ENCODE measurements at regions not wholly inside any gene's neighbourhood (a gene's known extent, or its start where the extent isn't known, plus 50 kb on each side); places are given as distances from the start of the nearest gene placed in this dataset.
"Not testable (repeated sequence)": the region's sequence is repeated elsewhere in the genome, so short reads cannot be mapped to it uniquely, and the experiment has no call there.

DNA sequence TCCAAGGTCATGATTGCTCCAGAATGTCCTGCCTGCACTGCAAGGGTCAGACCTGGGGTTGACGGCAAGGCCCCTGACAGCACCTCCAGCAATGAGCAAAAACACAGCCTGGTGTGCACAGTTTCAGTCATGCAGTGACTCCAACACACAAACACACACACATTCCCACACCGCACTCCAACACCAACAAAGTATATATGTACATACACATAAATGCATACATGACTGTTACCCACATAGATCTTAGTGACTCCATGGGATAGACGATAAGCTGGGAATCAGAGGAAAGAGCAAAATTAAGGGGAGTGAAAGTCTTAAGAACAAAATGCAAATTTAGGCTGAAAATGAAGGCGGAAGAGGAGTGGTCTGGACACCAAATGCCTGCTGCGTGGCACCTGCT is 112.7 kb upstream of the TEKT4 start:
- Mint-ChIP-seq H3K27me3 (peaks cover 2% of the 10 kb centered on the region), H3K4me3 (no peak overlapping the region), H3K4me1 (peaks cover 3% of the 10 kb centered on the region), H3K9me3 (ENCODE audit: low read depth) (no peaks in the 10 kb centered on the region), H3K36me3 (ENCODE audit: low read depth) (no peaks in the 10 kb centered on the region), H3K27ac (no peak overlapping the region)
- intact Hi-C loops (cut with DNase I, micrococcal nuclease): no loop called here
- CTCF ChIA-PET: no interaction called here
- POLR2A ChIA-PET: no interaction called here
- no peak for ATAC-seq
- DNase-seq: no peak

DNA sequence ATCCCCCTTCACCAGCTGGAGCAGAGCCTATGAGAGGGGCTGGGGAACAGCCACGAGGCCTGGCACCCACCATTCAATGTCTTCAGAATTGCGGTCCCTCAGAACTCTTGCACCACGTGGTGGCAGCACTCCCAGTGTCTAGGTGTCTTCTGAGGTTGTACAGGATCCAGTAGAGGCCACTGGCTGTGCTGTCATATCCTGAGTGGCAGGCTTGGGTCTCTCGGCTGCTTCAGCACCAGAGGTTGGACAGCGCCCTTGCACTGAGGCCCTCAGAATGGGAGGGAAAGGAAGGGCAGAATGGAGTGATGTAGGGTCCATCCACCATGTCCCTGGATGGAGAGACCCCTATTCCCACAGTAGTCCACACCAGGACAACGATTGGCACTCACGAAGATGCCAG is 112.0 kb upstream of the TEKT4 start:
- no peaks in the 10 kb centered on the region for H3K27me3 Mint-ChIP-seq
- H3K36me3 Mint-ChIP-seq (ENCODE audit: low read depth): no peaks in the 10 kb centered on the region
- ChIA-PET POLR2A (no interaction called here), CTCF (no interaction called here)
- intact Hi-C loops (cut with DNase I, micrococcal nuclease): no loop called here
- H3K9me3 Mint-ChIP-seq (ENCODE audit: low read depth): no peaks in the 10 kb centered on the region
- no peak overlapping the region for H3K27ac Mint-ChIP-seq
- DNase-seq: peak; percentile 55
- no peak overlapping the region for H3K4me3 Mint-ChIP-seq
- peak; percentile 16 for ATAC-seq
- peaks cover 5% of the 10 kb centered on the region for H3K4me1 Mint-ChIP-seq

DNA sequence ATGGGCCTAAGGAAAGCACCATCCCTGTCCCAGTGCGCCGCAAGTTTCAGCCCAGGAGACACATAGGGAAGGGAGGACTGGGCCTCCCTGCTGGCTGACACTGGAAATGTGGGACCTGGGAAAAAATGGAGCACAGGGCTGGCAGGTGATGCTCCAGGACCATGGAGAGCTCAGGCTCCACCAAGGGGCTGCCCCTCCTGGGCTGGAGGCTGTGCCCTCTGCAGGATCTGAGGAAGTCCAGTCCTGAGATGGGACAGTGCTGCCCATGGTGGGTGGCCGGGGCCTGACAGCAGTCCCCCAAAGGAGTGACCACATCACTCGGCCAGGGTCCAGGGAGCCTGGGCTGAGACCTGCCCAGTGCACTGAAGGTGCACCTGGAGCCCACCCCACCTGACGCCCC is 108.6 kb upstream of the TEKT4 start:
- Mint-ChIP-seq H3K4me1 (peaks cover 10% of the 10 kb centered on the region), H3K27ac (no peak overlapping the region), H3K4me3 (no peak overlapping the region), H3K27me3 (no peaks in the 10 kb centered on the region), H3K9me3 (ENCODE audit: low read depth) (no peaks in the 10 kb centered on the region), H3K36me3 (ENCODE audit: low read depth) (no peaks in the 10 kb centered on the region)
- ChIA-PET POLR2A (no interaction called here), CTCF (no interaction called here)
- intact Hi-C loops (cut with DNase I, micrococcal nuclease): no loop called here
- DNase-seq (peak; percentile 13), ATAC-seq (no peak)

DNA sequence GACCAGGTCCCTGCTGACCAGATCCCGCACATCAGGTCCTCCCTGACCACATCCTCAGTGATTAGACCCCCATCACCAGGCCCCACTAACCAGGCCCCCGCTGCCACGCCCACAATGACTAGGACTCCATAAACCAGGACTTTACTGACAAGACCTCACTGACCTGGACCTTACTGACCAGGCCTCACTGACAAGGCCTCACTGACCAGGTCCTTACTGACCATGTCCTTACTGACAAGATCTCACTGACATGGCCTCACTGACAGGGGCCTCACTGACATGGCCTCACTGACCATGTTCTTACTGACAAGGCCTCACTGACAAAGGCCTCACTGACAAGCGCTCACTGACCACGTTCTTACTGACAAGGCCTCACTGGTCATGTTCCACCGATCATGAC is 107.9 kb upstream of the TEKT4 start:
- ChIA-PET CTCF (no interaction called here), POLR2A (no interaction called here)
- peaks cover 10% of the 10 kb centered on the region for H3K4me1 Mint-ChIP-seq
- intact Hi-C loops (cut with DNase I, micrococcal nuclease): no loop called here
- DNase-seq (no peak), ATAC-seq (no peak)
- H3K27me3 Mint-ChIP-seq: no peaks in the 10 kb centered on the region
- no peaks in the 10 kb centered on the region for H3K9me3 Mint-ChIP-seq (ENCODE audit: low read depth)
- H3K27ac Mint-ChIP-seq: no peak overlapping the region
- H3K36me3 Mint-ChIP-seq (ENCODE audit: low read depth): no peaks in the 10 kb centered on the region
- no peak overlapping the region for H3K4me3 Mint-ChIP-seq

DNA sequence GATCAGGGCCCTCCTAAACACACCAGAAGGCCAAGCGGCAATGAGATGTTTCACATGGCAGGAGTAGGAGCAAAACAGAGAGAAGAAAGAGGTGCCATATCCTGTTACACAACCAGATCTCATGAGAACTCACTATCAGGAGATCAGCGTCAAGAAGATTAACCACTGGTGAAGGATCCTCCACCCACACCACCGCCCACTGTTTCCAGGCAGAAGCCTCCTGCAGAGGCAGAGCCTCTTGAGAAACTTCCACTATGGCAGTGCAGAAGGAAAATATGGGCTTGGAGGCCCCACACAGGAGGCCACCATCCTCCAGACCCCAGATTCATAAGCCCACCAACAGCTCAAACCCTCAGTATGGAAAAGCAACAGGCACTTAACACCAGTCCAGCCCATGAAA is 106.9 kb upstream of the TEKT4 start:
- ATAC-seq; POLR2A ChIA-PET; H3K9me3 Mint-ChIP-seq (ENCODE audit: low read depth); intact Hi-C loops (cut with DNase I, micrococcal nuclease); CTCF ChIA-PET; H3K4me1 Mint-ChIP-seq; H3K27ac Mint-ChIP-seq; H3K4me3 Mint-ChIP-seq; H3K36me3 Mint-ChIP-seq (ENCODE audit: low read depth); H3K27me3 Mint-ChIP-seq: not testable (repeated sequence)
- peak; percentile 50 for DNase-seq

DNA sequence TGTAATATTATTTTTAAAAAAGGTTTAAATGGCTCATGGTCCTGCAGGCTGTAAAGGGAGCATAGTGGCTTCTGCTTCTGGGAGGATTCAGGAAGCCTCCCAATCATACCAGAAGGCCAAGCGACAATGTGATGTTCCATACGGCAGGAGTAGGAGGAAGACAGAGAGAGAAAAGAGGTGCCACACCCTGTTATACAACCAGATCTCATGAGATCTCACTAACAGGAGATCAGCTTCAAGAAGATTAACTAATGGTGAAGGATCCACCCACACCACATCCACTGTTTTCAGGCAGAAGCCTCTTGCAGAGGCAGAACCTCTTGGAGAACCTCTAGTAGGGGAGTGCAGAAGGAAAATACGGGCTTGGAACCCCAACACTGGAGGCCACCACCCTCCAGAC is 103.9 kb upstream of the TEKT4 start:
- H3K27ac Mint-ChIP-seq: no peak overlapping the region
- DNase-seq: no peak
- no peak overlapping the region for H3K4me3 Mint-ChIP-seq
- H3K9me3 Mint-ChIP-seq (ENCODE audit: low read depth): no peaks in the 10 kb centered on the region
- no peaks in the 10 kb centered on the region for H3K36me3 Mint-ChIP-seq (ENCODE audit: low read depth)
- intact Hi-C loops (cut with DNase I, micrococcal nuclease): no loop called here
- CTCF ChIA-PET: no interaction called here
- peaks cover 10% of the 10 kb centered on the region for H3K4me1 Mint-ChIP-seq
- POLR2A ChIA-PET: no interaction called here
- H3K27me3 Mint-ChIP-seq: no peaks in the 10 kb centered on the region
- no peak for ATAC-seq

DNA sequence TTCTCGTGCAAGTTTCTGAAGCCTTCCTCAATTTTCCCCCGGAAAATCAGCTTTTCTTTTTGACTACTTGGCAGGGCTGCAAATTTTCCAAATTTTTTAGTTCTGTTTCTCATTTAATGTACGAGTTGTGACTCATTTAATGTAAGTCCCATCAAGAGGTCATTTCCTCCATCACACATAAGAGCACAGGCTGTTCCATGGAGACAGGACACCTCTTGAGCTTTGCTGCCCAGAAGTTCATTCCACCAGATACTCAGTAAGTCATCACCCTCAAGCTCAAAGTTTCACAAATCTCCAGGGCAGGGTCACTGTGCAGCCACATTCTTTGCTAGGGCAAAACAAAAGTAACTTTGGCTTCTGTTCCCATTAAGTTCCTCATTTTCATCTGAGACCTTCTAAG is 101.5 kb upstream of the TEKT4 start:
- H3K9me3 Mint-ChIP-seq (ENCODE audit: low read depth): no peaks in the 10 kb centered on the region
- intact Hi-C loops (cut with DNase I, micrococcal nuclease): no loop called here
- H3K27me3 Mint-ChIP-seq: no peaks in the 10 kb centered on the region
- no peak overlapping the region for H3K27ac Mint-ChIP-seq
- ChIA-PET POLR2A (no interaction called here), CTCF (no interaction called here)
- H3K36me3 Mint-ChIP-seq (ENCODE audit: low read depth): no peaks in the 10 kb centered on the region
- H3K4me1 Mint-ChIP-seq: peaks cover 2% of the 10 kb centered on the region
- ATAC-seq (no peak), DNase-seq (no peak)
- H3K4me3 Mint-ChIP-seq: no peak overlapping the region

DNA sequence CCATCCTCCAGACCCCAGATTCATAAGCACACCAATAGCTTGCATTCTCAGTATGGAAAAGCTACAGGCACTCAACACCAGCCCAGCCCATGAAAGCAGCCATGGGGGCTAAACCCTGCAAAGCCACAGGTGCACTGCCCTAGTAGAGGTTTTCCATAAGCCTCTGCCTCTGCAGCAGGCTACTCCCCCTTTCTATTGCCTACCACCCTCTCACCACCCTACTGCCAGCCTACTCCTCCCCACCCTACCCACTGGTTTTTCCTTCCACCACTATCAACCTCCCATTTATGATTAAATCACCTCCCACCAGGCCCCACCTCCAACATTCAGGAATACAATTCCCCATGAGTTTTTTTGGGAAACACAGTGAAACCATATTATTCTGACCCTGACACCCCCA is 96.4 kb upstream of the TEKT4 start:
- ATAC-seq (no peak), DNase-seq (no peak)
- Mint-ChIP-seq H3K27ac (no peak overlapping the region), H3K4me1 (no peaks in the 10 kb centered on the region), H3K27me3 (peaks cover 2% of the 10 kb centered on the region), H3K4me3 (no peak overlapping the region), H3K9me3 (ENCODE audit: low read depth) (no peaks in the 10 kb centered on the region), H3K36me3 (ENCODE audit: low read depth) (no peaks in the 10 kb centered on the region)
- intact Hi-C loops (cut with DNase I, micrococcal nuclease): no loop called here
- CTCF ChIA-PET: no interaction called here
- POLR2A ChIA-PET: no interaction called here

DNA sequence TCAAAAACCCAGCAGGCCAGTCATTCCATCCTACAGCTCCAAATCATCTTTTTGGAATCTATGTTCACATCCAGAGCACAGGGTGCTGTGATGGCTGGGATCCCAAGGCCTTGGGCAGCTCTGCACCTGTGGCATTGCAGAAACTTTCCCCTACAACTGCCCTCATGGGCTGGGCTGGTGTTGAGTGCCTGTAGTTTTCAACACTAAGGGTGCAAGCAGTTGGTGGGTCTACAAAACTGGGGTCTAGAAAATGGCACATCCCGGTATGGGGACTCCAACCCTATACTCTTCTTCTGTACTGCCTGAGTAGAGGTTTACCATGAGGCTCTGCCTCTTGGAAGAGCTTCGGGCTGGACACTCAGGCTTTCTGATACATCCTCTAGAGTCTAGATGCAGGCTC is 95.2 kb upstream of the TEKT4 start:
- Mint-ChIP-seq H3K36me3 (ENCODE audit: low read depth) (no peaks in the 10 kb centered on the region), H3K9me3 (ENCODE audit: low read depth) (no peaks in the 10 kb centered on the region)

DNA sequence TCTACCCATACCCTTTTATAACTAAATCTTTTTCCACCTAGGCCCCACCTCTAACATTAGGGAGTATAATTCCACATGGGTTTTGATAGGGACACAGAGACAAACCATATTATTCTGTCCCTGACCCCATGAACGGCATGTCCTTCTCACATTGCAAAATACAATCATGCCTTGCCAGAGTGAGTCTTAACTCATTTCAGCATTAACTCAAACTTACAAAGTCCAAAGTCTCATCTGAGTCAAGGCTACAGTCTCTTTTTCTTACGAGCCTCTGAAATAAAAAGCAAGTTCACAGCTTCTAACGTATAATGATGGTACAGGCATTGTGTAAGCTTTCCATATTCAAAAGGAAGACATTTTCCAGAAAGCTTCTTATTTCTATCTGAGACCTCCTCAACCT is 86.1 kb upstream of the TEKT4 start:
- H3K27me3 Mint-ChIP-seq; CTCF ChIA-PET; intact Hi-C loops (cut with DNase I, micrococcal nuclease); H3K4me1 Mint-ChIP-seq; H3K9me3 Mint-ChIP-seq (ENCODE audit: low read depth); DNase-seq; H3K36me3 Mint-ChIP-seq (ENCODE audit: low read depth); H3K27ac Mint-ChIP-seq; POLR2A ChIA-PET; ATAC-seq; H3K4me3 Mint-ChIP-seq: not testable (repeated sequence)

More for the DNA sequence above, 95.2 kb upstream of the TEKT4 start:
- peaks cover 2% of the 10 kb centered on the region for H3K27me3 Mint-ChIP-seq
- ATAC-seq (no peak), DNase-seq (no peak)
- intact Hi-C loops (cut with DNase I, micrococcal nuclease): no loop called here
- no peak overlapping the region for H3K4me3 Mint-ChIP-seq
- CTCF ChIA-PET: no interaction called here
- POLR2A ChIA-PET: no interaction called here
- no peaks in the 10 kb centered on the region for H3K4me1 Mint-ChIP-seq
- no peak overlapping the region for H3K27ac Mint-ChIP-seq

DNA sequence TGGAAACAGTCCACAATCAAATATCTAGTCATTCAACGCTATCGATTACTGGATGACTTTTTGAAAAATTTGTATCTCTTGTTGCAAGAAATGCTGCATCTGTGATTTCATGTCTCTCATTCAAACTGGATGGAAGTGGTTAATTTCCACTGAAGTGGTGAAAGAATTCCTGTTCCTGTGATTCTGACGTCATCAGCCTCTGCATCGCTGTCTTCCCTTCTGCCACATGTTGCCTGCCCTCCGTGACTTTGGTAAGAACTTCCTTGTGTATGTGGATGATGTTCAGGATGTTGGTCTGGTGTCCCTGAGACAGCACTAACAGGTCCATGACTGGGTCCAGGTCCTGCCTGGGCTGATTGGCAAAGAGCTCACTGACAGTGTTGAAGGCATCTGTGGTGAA is 84.8 kb upstream of the TEKT4 start:
- ATAC-seq; intact Hi-C loops (cut with DNase I, micrococcal nuclease); POLR2A ChIA-PET; CTCF ChIA-PET; DNase-seq; H3K4me3 Mint-ChIP-seq; H3K36me3 Mint-ChIP-seq (ENCODE audit: low read depth); H3K27ac Mint-ChIP-seq; H3K27me3 Mint-ChIP-seq; H3K9me3 Mint-ChIP-seq (ENCODE audit: low read depth); H3K4me1 Mint-ChIP-seq: not testable (repeated sequence)

DNA sequence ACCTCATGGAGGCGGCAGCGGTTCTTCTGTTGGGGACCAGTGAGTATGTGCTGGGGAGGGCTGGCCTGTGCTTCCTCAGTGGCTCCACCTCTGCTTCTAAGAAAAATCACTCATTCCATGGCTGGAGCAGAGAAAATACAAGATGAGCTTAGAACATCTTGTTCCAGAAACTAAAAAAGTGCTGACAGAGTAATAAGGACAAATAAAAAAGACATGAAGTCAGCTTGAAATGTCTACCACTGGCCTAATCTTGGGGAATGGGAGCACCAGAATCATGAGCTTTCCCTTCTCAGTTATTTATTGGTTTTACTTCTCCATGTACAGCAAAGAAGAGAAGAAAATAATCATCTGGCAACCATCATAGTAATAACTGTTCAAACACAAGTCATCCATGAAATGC is 81.1 kb upstream of the TEKT4 start:
- H3K9me3 Mint-ChIP-seq (ENCODE audit: low read depth); H3K27me3 Mint-ChIP-seq; H3K36me3 Mint-ChIP-seq (ENCODE audit: low read depth); ATAC-seq; DNase-seq; H3K27ac Mint-ChIP-seq; POLR2A ChIA-PET; H3K4me3 Mint-ChIP-seq; intact Hi-C loops (cut with DNase I, micrococcal nuclease); H3K4me1 Mint-ChIP-seq; CTCF ChIA-PET: not testable (repeated sequence)

DNA sequence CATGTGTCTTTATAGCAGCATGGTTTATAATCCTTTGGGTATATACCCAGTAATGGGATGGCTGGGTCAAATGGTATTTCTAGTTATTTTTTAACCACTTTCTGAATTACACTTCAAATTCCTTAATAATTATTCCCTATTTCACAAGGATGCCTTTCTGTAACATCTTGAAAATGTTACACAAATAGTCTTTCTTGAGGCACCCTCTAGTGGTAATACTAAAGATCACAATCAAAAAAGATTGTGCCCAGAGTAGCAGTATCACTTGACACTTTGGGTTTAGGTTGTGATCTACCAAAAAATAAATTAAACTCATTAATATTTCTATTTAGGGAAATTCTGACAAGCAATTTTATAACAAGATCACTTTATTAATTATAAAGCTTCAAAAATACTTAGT is 74.0 kb upstream of the TEKT4 start:
- ATAC-seq; H3K27me3 Mint-ChIP-seq; H3K27ac Mint-ChIP-seq; POLR2A ChIA-PET; H3K4me3 Mint-ChIP-seq; H3K9me3 Mint-ChIP-seq (ENCODE audit: low read depth); intact Hi-C loops (cut with DNase I, micrococcal nuclease); DNase-seq; H3K4me1 Mint-ChIP-seq; H3K36me3 Mint-ChIP-seq (ENCODE audit: low read depth): not testable (repeated sequence)
- CTCF ChIA-PET: interaction anchor here (0.6 kb wide), 1 partner anchor 194 kb away, joined by 3 read pairs; no protein-coding TSS in a partner anchor
